C4-2B (cell line): ENCODE measurements at regions not wholly inside any gene's neighbourhood (a gene's known extent, or its start where the extent isn't known, plus 50 kb on each side); places are given as distances from the start of the nearest gene placed in this dataset.
"Not testable (repeated sequence)": the region's sequence is repeated elsewhere in the genome, so short reads cannot be mapped to it uniquely, and the experiment has no call there.

Experiments
- CTCF ChIP-seq: fragments of 450-650 bp; conservative IDR thresholded peaks from 2 replicates; pipeline ENCODE4 v1.5.1; 2017; ENCODE audit warnings: mild to moderate bottlenecking
- ZFX ChIP-seq: fragments of 450-650 bp; IDR thresholded peaks from 2 replicates; pipeline ENCODE4 v1.6.1; 2017

- not testable (repeated sequence) for TF ChIP-seq CTCF, ZFX
Observed at GRCh38 chr15:20148008-20148407, 393.6 kb downstream of the GOLGA6L6 start.
